ENCODE measurements at regions not wholly inside any gene's neighbourhood (a gene's known extent, or its start where the extent isn't known, plus 50 kb on each side); places are given as distances from the start of the nearest gene placed in this dataset.

- TF ChIP-seq USF2 (IDR thresholded peaks at IDR 0.05; ENCODE audit: borderline replicate concordance, low read depth, low read length) (no peak), GATA2 (CRISPR knock-in tag; IDR thresholded peaks at IDR 0.05) (no peak), NFIC (IDR thresholded peaks at IDR 0.05; ENCODE audit: borderline replicate concordance) (no peak), FOSL2 (IDR thresholded peaks at IDR 0.05; ENCODE audit: borderline replicate concordance, low read depth) (no peak), IRF3 (IDR thresholded peaks at IDR 0.05; ENCODE audit: low read depth, low read length) (no peak)
- TF ChIP-seq, protein P1, sequence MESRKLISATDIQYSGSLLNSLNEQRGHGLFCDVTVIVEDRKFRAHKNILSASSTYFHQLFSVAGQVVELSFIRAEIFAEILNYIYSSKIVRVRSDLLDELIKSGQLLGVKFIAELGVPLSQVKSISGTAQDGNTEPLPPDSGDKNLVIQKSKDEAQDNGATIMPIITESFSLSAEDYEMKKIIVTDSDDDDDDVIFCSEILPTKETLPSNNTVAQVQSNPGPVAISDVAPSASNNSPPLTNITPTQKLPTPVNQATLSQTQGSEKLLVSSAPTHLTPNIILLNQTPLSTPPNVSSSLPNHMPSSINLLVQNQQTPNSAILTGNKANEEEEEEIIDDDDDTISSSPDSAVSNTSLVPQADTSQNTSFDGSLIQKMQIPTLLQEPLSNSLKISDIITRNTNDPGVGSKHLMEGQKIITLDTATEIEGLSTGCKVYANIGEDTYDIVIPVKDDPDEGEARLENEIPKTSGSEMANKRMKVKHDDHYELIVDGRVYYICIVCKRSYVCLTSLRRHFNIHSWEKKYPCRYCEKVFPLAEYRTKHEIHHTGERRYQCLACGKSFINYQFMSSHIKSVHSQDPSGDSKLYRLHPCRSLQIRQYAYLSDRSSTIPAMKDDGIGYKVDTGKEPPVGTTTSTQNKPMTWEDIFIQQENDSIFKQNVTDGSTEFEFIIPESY (IDR thresholded peaks at IDR 0.05; ENCODE audit: borderline replicate concordance, low read depth): no peak
Observed at GRCh38 chr9:90331826-90332575, 310.6 kb downstream of the DIRAS2 start (continued).

- no peak overlapping the region for H3K9ac ChIP-seq
- 44% methylated on average over 2 of the region's 2 CpGs for WGBS (ENCODE audit: low lambda C conversion rate)
- POLR2A ChIA-PET: no interaction called here
- no peak for TF ChIP-seq RXRA (IDR thresholded peaks at IDR 0.05; ENCODE audit: borderline replicate concordance, low read depth)
- no peak for TF ChIP-seq SIN3A (IDR thresholded peaks at IDR 0.05; ENCODE audit: borderline replicate concordance, low read depth, low read length)
- no peak for TF ChIP-seq EP300 (IDR thresholded peaks at IDR 0.05; ENCODE audit: borderline replicate concordance in 1 of 2, low read depth in 1 of 2, low read length in 1 of 2)
- TF ChIP-seq SMC3 (IDR thresholded peaks at IDR 0.05; ENCODE audit: low read depth, low read length): no peak
- no peak for TF ChIP-seq NFIC (IDR thresholded peaks at IDR 0.05; ENCODE audit: borderline replicate concordance)
- no peak for TF ChIP-seq RFX5 (IDR thresholded peaks at IDR 0.05; ENCODE audit: low read length)
- no peak for TF ChIP-seq POLR2AphosphoS5 (IDR thresholded peaks at IDR 0.05; ENCODE audit: low read depth, low read length)
- TF ChIP-seq CHD2 (IDR thresholded peaks at IDR 0.05; ENCODE audit: low read length, partially characterized antibody): no peak
- TF ChIP-seq, protein P2, sequence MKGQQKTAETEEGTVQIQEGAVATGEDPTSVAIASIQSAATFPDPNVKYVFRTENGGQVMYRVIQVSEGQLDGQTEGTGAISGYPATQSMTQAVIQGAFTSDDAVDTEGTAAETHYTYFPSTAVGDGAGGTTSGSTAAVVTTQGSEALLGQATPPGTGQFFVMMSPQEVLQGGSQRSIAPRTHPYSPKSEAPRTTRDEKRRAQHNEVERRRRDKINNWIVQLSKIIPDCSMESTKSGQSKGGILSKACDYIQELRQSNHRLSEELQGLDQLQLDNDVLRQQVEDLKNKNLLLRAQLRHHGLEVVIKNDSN (IDR thresholded peaks at IDR 0.05; ENCODE audit: borderline replicate concordance, low read depth): no peak
- TF ChIP-seq FOSL2 (IDR thresholded peaks at IDR 0.05; ENCODE audit: borderline replicate concordance, low read depth): no peak
- no peak for TF ChIP-seq USF2 (IDR thresholded peaks at IDR 0.05; ENCODE audit: borderline replicate concordance, low read depth, low read length)
- no peak for TF ChIP-seq RCOR1 (IDR thresholded peaks at IDR 0.05; ENCODE audit: low read length)
- no peak for TF ChIP-seq MAX (IDR thresholded peaks at IDR 0.05; ENCODE audit: low read depth)
- TF ChIP-seq, protein P3, sequence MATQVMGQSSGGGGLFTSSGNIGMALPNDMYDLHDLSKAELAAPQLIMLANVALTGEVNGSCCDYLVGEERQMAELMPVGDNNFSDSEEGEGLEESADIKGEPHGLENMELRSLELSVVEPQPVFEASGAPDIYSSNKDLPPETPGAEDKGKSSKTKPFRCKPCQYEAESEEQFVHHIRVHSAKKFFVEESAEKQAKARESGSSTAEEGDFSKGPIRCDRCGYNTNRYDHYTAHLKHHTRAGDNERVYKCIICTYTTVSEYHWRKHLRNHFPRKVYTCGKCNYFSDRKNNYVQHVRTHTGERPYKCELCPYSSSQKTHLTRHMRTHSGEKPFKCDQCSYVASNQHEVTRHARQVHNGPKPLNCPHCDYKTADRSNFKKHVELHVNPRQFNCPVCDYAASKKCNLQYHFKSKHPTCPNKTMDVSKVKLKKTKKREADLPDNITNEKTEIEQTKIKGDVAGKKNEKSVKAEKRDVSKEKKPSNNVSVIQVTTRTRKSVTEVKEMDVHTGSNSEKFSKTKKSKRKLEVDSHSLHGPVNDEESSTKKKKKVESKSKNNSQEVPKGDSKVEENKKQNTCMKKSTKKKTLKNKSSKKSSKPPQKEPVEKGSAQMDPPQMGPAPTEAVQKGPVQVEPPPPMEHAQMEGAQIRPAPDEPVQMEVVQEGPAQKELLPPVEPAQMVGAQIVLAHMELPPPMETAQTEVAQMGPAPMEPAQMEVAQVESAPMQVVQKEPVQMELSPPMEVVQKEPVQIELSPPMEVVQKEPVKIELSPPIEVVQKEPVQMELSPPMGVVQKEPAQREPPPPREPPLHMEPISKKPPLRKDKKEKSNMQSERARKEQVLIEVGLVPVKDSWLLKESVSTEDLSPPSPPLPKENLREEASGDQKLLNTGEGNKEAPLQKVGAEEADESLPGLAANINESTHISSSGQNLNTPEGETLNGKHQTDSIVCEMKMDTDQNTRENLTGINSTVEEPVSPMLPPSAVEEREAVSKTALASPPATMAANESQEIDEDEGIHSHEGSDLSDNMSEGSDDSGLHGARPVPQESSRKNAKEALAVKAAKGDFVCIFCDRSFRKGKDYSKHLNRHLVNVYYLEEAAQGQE (IDR thresholded peaks at IDR 0.05; ENCODE audit: low read depth, low read length): no peak
- no peak for TF ChIP-seq PBX3 (IDR thresholded peaks at IDR 0.05)
Observed at GRCh38 chr9:90333226-90333625, 309.4 kb downstream of the DIRAS2 start.

More at GRCh38 chr9:90333226-90333625, 309.4 kb downstream of the DIRAS2 start:
- DNase-seq: no peak
- Histone ChIP-seq H4K20me1 (ENCODE audit: insufficient read depth) (no peaks in the 10 kb centered on the region), H3K4me3 (ENCODE audit: low read depth in 2 of 2, low read length in 1 of 2) (no peak overlapping the region), H3K4me2 (no peak overlapping the region), H3K9me2 (no peaks in the 10 kb centered on the region; the same call in 1 of the 2 replicates), H3K4me1 (ENCODE audit: control insufficient read depth in 1 of 2, insufficient read depth in 2 of 2, low read depth in 1 of 2, low read length in 1 of 2) (peaks cover 0 to 6% of the 10 kb centered on the region in 2 experiments; a peak in 1 of 4 replicates), H2AFZ (ENCODE audit: low read depth) (no peak overlapping the region), H3K27ac (ENCODE audit: low read depth in 2 of 2, low read length in 1 of 2) (no peak overlapping the region), H3F3A (replicated peaks; ENCODE audit: insufficient read depth) (no peaks in the 10 kb centered on the region), H3K36me3 (replicated peaks in 1 of 2; ENCODE audit: control insufficient read depth in 1 of 2, insufficient read depth in 2 of 2, low read length in 1 of 2) (no peaks in the 10 kb centered on the region), H3K27me3 (ENCODE audit: insufficient read depth) (no peaks in the 10 kb centered on the region), H3K9me3 (no peaks in the 10 kb centered on the region), H3K79me2 (ENCODE audit: insufficient read depth) (no peaks in the 10 kb centered on the region)
- CTCF ChIA-PET: interaction anchor here (1.3 kb wide), 1 partner anchor 15 kb away, joined by 4 read pairs; no protein-coding TSS in a partner anchor

Data from SK-N-SH (cell line).